ENCODE measurements at regions not wholly inside any gene's neighbourhood (a gene's known extent, or its start where the extent isn't known, plus 50 kb on each side); places are given as distances from the start of the nearest gene placed in this dataset.
"Not testable (repeated sequence)": the region's sequence is repeated elsewhere in the genome, so short reads cannot be mapped to it uniquely, and the experiment has no call there.

DNA sequence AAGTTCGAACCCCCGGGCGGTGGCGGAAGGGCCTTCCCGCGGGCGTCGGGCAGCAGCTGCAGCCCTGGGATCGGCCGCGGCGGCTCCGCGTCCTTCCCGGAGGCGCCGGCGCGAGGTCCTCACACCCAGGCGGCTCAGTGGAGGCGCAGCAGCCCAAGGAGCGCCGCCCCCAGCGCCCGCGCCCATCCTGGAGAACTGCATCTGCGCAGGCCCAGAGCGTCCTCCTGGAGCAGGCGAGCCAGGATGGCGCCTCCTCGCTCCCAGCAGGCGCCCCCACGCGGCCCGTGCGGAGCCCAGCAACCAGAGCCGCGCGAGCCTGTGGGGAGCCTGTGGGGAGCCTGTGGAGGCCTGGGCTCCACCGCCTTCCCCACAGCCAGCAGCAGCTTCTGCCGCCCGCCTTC lies 872.5 kb downstream of the TMEM121 start:
- H3K27ac ChIP-seq (ENCODE audit: extremely low read length, insufficient read depth, low read length); DNase-seq (ENCODE audit: low spot score); ATAC-seq; H3K27me3 ChIP-seq (ENCODE audit: control insufficient read depth in 1 of 2, insufficient read depth in 2 of 2, low read length in 2 of 2); H3K4me2 ChIP-seq (ENCODE audit: low read depth, low read length); H3K9me3 ChIP-seq (ENCODE audit: low read length); H2AFZ ChIP-seq (ENCODE audit: low read length); BruUV-seq (replicated peaks); H3K9ac ChIP-seq (ENCODE audit: insufficient read depth, low read depth, low read length); H3K79me2 ChIP-seq (ENCODE audit: insufficient read depth, low read length); in situ Hi-C loops (cut with HindIII; ENCODE audit: extremely low pct_ligation_motif_present, low pct_unique_long_range_greater_than_20kb); H3K4me3 ChIP-seq (replicated peaks in 1 of 3; ENCODE audit: insufficient read depth in 1 of 3, low read depth in 2 of 3, low read length in 3 of 3); H3K36me3 ChIP-seq (replicated peaks in 1 of 2; ENCODE audit: control insufficient read depth in 1 of 2, insufficient read depth in 2 of 2, low read length in 2 of 2); FAIRE-seq; CTCF ChIA-PET (ENCODE audit: low intra/inter-chr PET ratio, low total read pairs); H4K20me1 ChIP-seq (ENCODE audit: insufficient read depth, low read length); H3K4me1 ChIP-seq (ENCODE audit: insufficient read depth, low read length); POLR2A ChIA-PET; intact Hi-C loops (cut with micrococcal nuclease; ENCODE audit: unreplicated experiment): not testable (repeated sequence)
- WGBS (ENCODE audit: low lambda C conversion rate), result 60% methylated on average over 8 of the region's 42 CpGs

DNA sequence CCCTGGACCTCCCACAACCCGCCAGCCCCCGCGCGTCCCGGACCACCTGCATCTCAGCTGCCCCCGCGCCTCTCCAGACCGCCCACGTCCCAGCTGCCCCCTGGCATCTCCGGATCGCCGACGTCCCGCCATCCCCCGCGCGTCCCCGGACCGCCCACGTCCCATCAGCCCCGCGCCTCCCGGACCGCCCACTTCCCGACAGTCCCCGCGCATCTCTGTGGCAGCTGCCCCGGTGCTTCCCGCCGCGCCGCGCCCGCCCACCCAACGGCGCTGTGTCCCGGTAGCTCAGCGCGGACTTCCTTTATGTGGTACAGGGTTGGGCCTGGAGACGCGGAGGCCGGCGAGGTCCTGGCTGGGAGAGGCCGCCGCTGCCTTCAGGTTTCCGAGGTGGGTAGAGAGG lies 874.9 kb downstream of the TMEM121 start:
- H3K9ac ChIP-seq (ENCODE audit: insufficient read depth, low read depth, low read length); CTCF ChIA-PET (ENCODE audit: low intra/inter-chr PET ratio, low total read pairs); H3K79me2 ChIP-seq (ENCODE audit: insufficient read depth, low read length); H3K9me3 ChIP-seq (ENCODE audit: low read length); POLR2A ChIA-PET; H3K27me3 ChIP-seq (ENCODE audit: control insufficient read depth in 1 of 2, insufficient read depth in 2 of 2, low read length in 2 of 2); DNase-seq (ENCODE audit: low spot score); ATAC-seq; H3K4me3 ChIP-seq (replicated peaks in 1 of 3; ENCODE audit: insufficient read depth in 1 of 3, low read depth in 2 of 3, low read length in 3 of 3); FAIRE-seq; H3K27ac ChIP-seq (ENCODE audit: extremely low read length, insufficient read depth, low read length); H3K4me2 ChIP-seq (ENCODE audit: low read depth, low read length); H4K20me1 ChIP-seq (ENCODE audit: insufficient read depth, low read length); H3K36me3 ChIP-seq (replicated peaks in 1 of 2; ENCODE audit: control insufficient read depth in 1 of 2, insufficient read depth in 2 of 2, low read length in 2 of 2); H2AFZ ChIP-seq (ENCODE audit: low read length); in situ Hi-C loops (cut with HindIII; ENCODE audit: extremely low pct_ligation_motif_present, low pct_unique_long_range_greater_than_20kb); H3K4me1 ChIP-seq (ENCODE audit: insufficient read depth, low read length); intact Hi-C loops (cut with micrococcal nuclease; ENCODE audit: unreplicated experiment); BruUV-seq (replicated peaks): not testable (repeated sequence)
- WGBS (ENCODE audit: low lambda C conversion rate), result 89% methylated on average over 42 of the region's 46 CpGs

DNA sequence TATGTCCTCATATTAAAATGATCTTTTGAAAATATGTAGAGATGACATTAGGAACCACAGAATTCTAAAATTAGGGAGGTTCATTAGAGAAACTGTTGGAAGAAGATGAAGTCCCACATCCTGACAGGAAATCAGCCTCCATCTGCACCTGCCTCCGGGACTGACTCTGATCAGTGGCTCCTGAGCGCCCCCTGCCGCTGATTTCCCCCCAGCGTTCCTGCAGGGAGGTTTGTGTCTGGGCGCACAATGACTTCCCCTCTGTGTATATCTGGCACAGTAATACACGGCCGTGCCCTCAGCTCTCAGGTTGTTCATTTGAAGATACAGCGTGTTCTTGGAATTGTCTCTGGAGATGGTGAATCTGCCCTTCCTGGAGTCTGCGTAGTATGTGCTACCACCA lies 883.8 kb downstream of the TMEM121 start:
- H3K9me3 ChIP-seq (ENCODE audit: low read length); H3K79me2 ChIP-seq (ENCODE audit: insufficient read depth, low read length); in situ Hi-C loops (cut with HindIII; ENCODE audit: extremely low pct_ligation_motif_present, low pct_unique_long_range_greater_than_20kb); ATAC-seq; H3K4me1 ChIP-seq (ENCODE audit: insufficient read depth, low read length); H3K4me2 ChIP-seq (ENCODE audit: low read depth, low read length); H3K4me3 ChIP-seq (replicated peaks in 1 of 3; ENCODE audit: insufficient read depth in 1 of 3, low read depth in 2 of 3, low read length in 3 of 3); H2AFZ ChIP-seq (ENCODE audit: low read length); DNase-seq (ENCODE audit: low spot score); intact Hi-C loops (cut with micrococcal nuclease; ENCODE audit: unreplicated experiment); H3K9ac ChIP-seq (ENCODE audit: insufficient read depth, low read depth, low read length); FAIRE-seq; H3K27ac ChIP-seq (ENCODE audit: extremely low read length, insufficient read depth, low read length); POLR2A ChIA-PET; CTCF ChIA-PET (ENCODE audit: low intra/inter-chr PET ratio, low total read pairs); H3K36me3 ChIP-seq (replicated peaks in 1 of 2; ENCODE audit: control insufficient read depth in 1 of 2, insufficient read depth in 2 of 2, low read length in 2 of 2); H3K27me3 ChIP-seq (ENCODE audit: control insufficient read depth in 1 of 2, insufficient read depth in 2 of 2, low read length in 2 of 2); H4K20me1 ChIP-seq (ENCODE audit: insufficient read depth, low read length); BruUV-seq (replicated peaks): not testable (repeated sequence)
- 35% methylated on average over 4 of the region's 9 CpGs for WGBS (ENCODE audit: low lambda C conversion rate)
- TF ChIP-seq, protein P1, sequence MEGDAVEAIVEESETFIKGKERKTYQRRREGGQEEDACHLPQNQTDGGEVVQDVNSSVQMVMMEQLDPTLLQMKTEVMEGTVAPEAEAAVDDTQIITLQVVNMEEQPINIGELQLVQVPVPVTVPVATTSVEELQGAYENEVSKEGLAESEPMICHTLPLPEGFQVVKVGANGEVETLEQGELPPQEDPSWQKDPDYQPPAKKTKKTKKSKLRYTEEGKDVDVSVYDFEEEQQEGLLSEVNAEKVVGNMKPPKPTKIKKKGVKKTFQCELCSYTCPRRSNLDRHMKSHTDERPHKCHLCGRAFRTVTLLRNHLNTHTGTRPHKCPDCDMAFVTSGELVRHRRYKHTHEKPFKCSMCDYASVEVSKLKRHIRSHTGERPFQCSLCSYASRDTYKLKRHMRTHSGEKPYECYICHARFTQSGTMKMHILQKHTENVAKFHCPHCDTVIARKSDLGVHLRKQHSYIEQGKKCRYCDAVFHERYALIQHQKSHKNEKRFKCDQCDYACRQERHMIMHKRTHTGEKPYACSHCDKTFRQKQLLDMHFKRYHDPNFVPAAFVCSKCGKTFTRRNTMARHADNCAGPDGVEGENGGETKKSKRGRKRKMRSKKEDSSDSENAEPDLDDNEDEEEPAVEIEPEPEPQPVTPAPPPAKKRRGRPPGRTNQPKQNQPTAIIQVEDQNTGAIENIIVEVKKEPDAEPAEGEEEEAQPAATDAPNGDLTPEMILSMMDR (CRISPR knock-in tag; IDR thresholded peaks at IDR 0.05), result peak; percentile 44

Measured in HepG2 (cell line).